Astrocyte (in vitro differentiated cells and primary cell): ENCODE measurements at regions not wholly inside any gene's neighbourhood (a gene's known extent, or its start where the extent isn't known, plus 50 kb on each side); places are given as distances from the start of the nearest gene placed in this dataset.

Source experiments
- DNase-seq: peaks from one replicate; pipeline ENCODE4 v3.0.0-alpha.2; 2010; ENCODE audit warnings: low read depth
- FAIRE-seq: peaks from 2 replicates; lab custom pipeline; 2011; peaks lifted over from hg19 to GRCh38; lab: Jason Lieb, UNC
- H2AFZ ChIP-seq: 2 replicates; pipeline ENCODE4 v1.6.0; 2012; ENCODE audit warnings: low read depth, low read length, inconsistent platforms
- H3K27ac ChIP-seq: 2 replicates; pipeline ENCODE4 v1.5.1; 2011; ENCODE audit warnings: low read depth, low read length, inconsistent platforms
- H3K27me3 ChIP-seq: 2 replicates; pipeline ENCODE4 v1.6.0; 2011; ENCODE audit warnings: low read length, inconsistent platforms; ENCODE audit not compliant: insufficient read depth
- H3K36me3 ChIP-seq: 2 replicates; pipeline ENCODE4 v1.5.1; 2011; ENCODE audit warnings: low read length, inconsistent platforms; ENCODE audit not compliant: insufficient read depth
- H3K4me1 ChIP-seq: 2 replicates; pipeline ENCODE4 v1.5.1; 2011; ENCODE audit warnings: low read length, inconsistent platforms; ENCODE audit not compliant: insufficient read depth
- H3K4me2 ChIP-seq: 2 replicates; pipeline ENCODE4 v1.6.0; 2012; ENCODE audit warnings: low read length, inconsistent platforms
- H3K4me3 ChIP-seq: 2 replicates; pipeline ENCODE4 v1.5.1; 2011; ENCODE audit warnings: low read depth, mild to moderate bottlenecking, low read length, inconsistent platforms; ENCODE audit not compliant: insufficient read depth
- H3K79me2 ChIP-seq: 2 replicates; pipeline ENCODE4 v1.6.0; 2012; ENCODE audit warnings: mild to moderate bottlenecking, low read length, inconsistent platforms; ENCODE audit not compliant: insufficient read depth
- H3K9ac ChIP-seq: 2 replicates; pipeline ENCODE4 v1.6.0; 2012; ENCODE audit warnings: mild to moderate bottlenecking, low read length, inconsistent platforms
- H3K9me3 ChIP-seq: 2 replicates; pipeline ENCODE4 v1.5.1; 2012; ENCODE audit warnings: low read depth, mild to moderate bottlenecking, low read length, inconsistent platforms; ENCODE audit not compliant: insufficient read depth
- H4K20me1 ChIP-seq: 2 replicates; pipeline ENCODE4 v1.6.0; 2012; ENCODE audit warnings: low read length, inconsistent platforms; ENCODE audit not compliant: insufficient read depth
- H3K27ac Mint-ChIP-seq: one replicate; pipeline ENCODE4 v1.8.0; 2021; ENCODE audit warnings: mild to moderate bottlenecking, mixed read lengths; ENCODE audit not compliant: unreplicated experiment
- H3K27me3 Mint-ChIP-seq: one replicate; pipeline ENCODE4 v1.8.0; 2021; ENCODE audit warnings: low read depth, mixed read lengths; ENCODE audit not compliant: unreplicated experiment
- H3K36me3 Mint-ChIP-seq: one replicate; pipeline ENCODE4 v1.8.0; 2021; ENCODE audit warnings: low read depth, mixed read lengths; ENCODE audit not compliant: unreplicated experiment
- H3K4me1 Mint-ChIP-seq: one replicate; pipeline ENCODE4 v1.8.0; 2021; ENCODE audit warnings: low read depth, mixed read lengths; ENCODE audit not compliant: unreplicated experiment
- H3K4me3 Mint-ChIP-seq: one replicate; pipeline ENCODE4 v1.8.0; 2021; ENCODE audit warnings: mild to moderate bottlenecking, moderate library complexity, mixed read lengths; ENCODE audit not compliant: unreplicated experiment
- H3K9me3 Mint-ChIP-seq: one replicate; pipeline ENCODE4 v1.8.0; 2021; ENCODE audit warnings: mild to moderate bottlenecking, mixed read lengths; ENCODE audit not compliant: unreplicated experiment
- CTCF ChIP-seq: IDR thresholded peaks from 2 replicates; pipeline ENCODE4 v1.5.1; 2011; ENCODE audit warnings: low read depth, mild to moderate bottlenecking, inconsistent platforms, low read length, moderate library complexity; ENCODE audit not compliant: insufficient read depth
- EZH2 ChIP-seq: IDR thresholded peaks from 2 replicates; pipeline ENCODE4 v1.6.1; 2012; ENCODE audit warnings: mild to moderate bottlenecking, low read length, inconsistent platforms; ENCODE audit not compliant: insufficient read depth

GRCh38 chr22:49302150-49302460 lies 525.6 kb downstream of the BRD1 start:
- Histone ChIP-seq H3K4me3 (no peak overlapping the region), H3K4me2 (no peak overlapping the region), H3K4me1 (no peaks in the 10 kb centered on the region), H3K27me3 (no peaks in the 10 kb centered on the region), H3K9me3 (peaks cover 6% of the 10 kb centered on the region), H4K20me1 (no peaks in the 10 kb centered on the region), H3K9ac (no peak overlapping the region), H3K27ac (no peak overlapping the region), H3K36me3 (no peaks in the 10 kb centered on the region), H3K79me2 (no peaks in the 10 kb centered on the region), H2AFZ (no peak overlapping the region)
- Mint-ChIP-seq H3K27ac (no peak overlapping the region), H3K4me1 (peaks cover 2% of the 10 kb centered on the region), H3K4me3 (no peak overlapping the region), H3K36me3 (no peaks in the 10 kb centered on the region), H3K27me3 (peaks cover 36% of the 10 kb centered on the region), H3K9me3 (no peaks in the 10 kb centered on the region)
- DNase-seq (no peak), FAIRE-seq (no peak)
- TF ChIP-seq EZH2 (no peak), CTCF (no peak)

GRCh38 chr22:49301398-49302149 lies 526.1 kb downstream of the BRD1 start:
- peaks cover 2% of the 10 kb centered on the region for H3K4me1 Mint-ChIP-seq
- Histone ChIP-seq H3K4me3 (no peak overlapping the region), H3K79me2 (no peaks in the 10 kb centered on the region), H3K9ac (no peak overlapping the region), H3K27me3 (no peaks in the 10 kb centered on the region), H3K27ac (no peak overlapping the region), H3K36me3 (no peaks in the 10 kb centered on the region), H3K9me3 (peaks cover 6% of the 10 kb centered on the region), H4K20me1 (no peaks in the 10 kb centered on the region), H2AFZ (no peak overlapping the region), H3K4me1 (no peaks in the 10 kb centered on the region), H3K4me2 (no peak overlapping the region)
- TF ChIP-seq EZH2 = no peak
- H3K27me3 Mint-ChIP-seq = peaks cover 38% of the 10 kb centered on the region
- FAIRE-seq (no peak), DNase-seq (no peak)
- no peaks in the 10 kb centered on the region for H3K9me3 Mint-ChIP-seq
- H3K4me3 Mint-ChIP-seq = no peak overlapping the region
- H3K27ac Mint-ChIP-seq = no peak overlapping the region
- no peaks in the 10 kb centered on the region for H3K36me3 Mint-ChIP-seq

GRCh38 chr22:49300951-49301397 lies 526.7 kb downstream of the BRD1 start:
- H3K4me3 ChIP-seq = no peak overlapping the region
- peaks cover under 1% of the 10 kb centered on the region for H3K9me3 Mint-ChIP-seq
- H3K9me3 ChIP-seq = peaks cover 6% of the 10 kb centered on the region
- H3K79me2 ChIP-seq = no peaks in the 10 kb centered on the region
- H3K4me1 Mint-ChIP-seq = peaks cover 2% of the 10 kb centered on the region
- no peaks in the 10 kb centered on the region for H4K20me1 ChIP-seq
- no peak overlapping the region for H3K9ac ChIP-seq
- TF ChIP-seq CTCF (no peak), EZH2 (no peak)
- H3K4me1 ChIP-seq = no peaks in the 10 kb centered on the region
- H3K27ac ChIP-seq = no peak overlapping the region
- no peak overlapping the region for H3K4me3 Mint-ChIP-seq
- DNase-seq (no peak), FAIRE-seq (no peak)
- H3K27me3 Mint-ChIP-seq = peaks cover 36% of the 10 kb centered on the region
- no peak overlapping the region for H2AFZ ChIP-seq
- no peaks in the 10 kb centered on the region for H3K36me3 ChIP-seq
- H3K4me2 ChIP-seq = no peak overlapping the region
- H3K36me3 Mint-ChIP-seq = no peaks in the 10 kb centered on the region
- H3K27me3 ChIP-seq = no peaks in the 10 kb centered on the region
- H3K27ac Mint-ChIP-seq = no peak overlapping the region
